SK-N-SH (cell line): ENCODE measurements at regions not wholly inside any gene's neighbourhood (a gene's known extent, or its start where the extent isn't known, plus 50 kb on each side); places are given as distances from the start of the nearest gene placed in this dataset.
"Not testable (repeated sequence)": the region's sequence is repeated elsewhere in the genome, so short reads cannot be mapped to it uniquely, and the experiment has no call there.

Experiments used
- CHD2 ChIP-seq: fragments of 150-350 bp; IDR thresholded peaks from 2 replicates; pipeline ENCODE4 v1.6.1; 2018; ENCODE audit warnings: low read length; ENCODE audit not compliant: partially characterized antibody
- GABPA ChIP-seq: IDR thresholded peaks from 2 replicates; pipeline ENCODE4 v1.4.0; 2012; ENCODE audit warnings: low read depth, mild to moderate bottlenecking
- MAX ChIP-seq: IDR thresholded peaks from 2 replicates; pipeline ENCODE4 v1.4.0; 2012; ENCODE audit warnings: low read depth
- MXI1 ChIP-seq: IDR thresholded peaks from 2 replicates; pipeline ENCODE4 v1.6.1; 2012; ENCODE audit warnings: mild to moderate bottlenecking, low read depth, low read length, improper control_type of control experiment
- NFIC ChIP-seq: IDR thresholded peaks from 2 replicates; pipeline ENCODE4 v1.4.0; 2012; ENCODE audit warnings: borderline replicate concordance
- REST ChIP-seq: IDR thresholded peaks from 2 replicates; pipeline ENCODE4 v1.6.1; 2012; ENCODE audit warnings: mild to moderate bottlenecking, low read depth, low read length, moderate library complexity
- RFX5 ChIP-seq: IDR thresholded peaks from 2 replicates; pipeline ENCODE4 v1.6.1; 2012; ENCODE audit warnings: mild to moderate bottlenecking, improper control_type of control experiment, low read length
- SIN3A ChIP-seq: IDR thresholded peaks from 2 replicates; pipeline ENCODE4 v1.6.1; 2012; ENCODE audit warnings: low read depth, mild to moderate bottlenecking, low read length, moderate library complexity, borderline replicate concordance
- TF ChIP-seq, protein P1 (sequence below): fragments of 200-600 bp; sonication (generic); IDR thresholded peaks from 2 replicates; pipeline ENCODE4 v1.6.1; 2017; ENCODE audit warnings: antibody characterized with exemption, mild to moderate bottlenecking, moderate library complexity

GRCh38 chr4:187915406-187915805 is 80.2 kb upstream of the ZFP42 start:
- TF ChIP-seq, protein P1, sequence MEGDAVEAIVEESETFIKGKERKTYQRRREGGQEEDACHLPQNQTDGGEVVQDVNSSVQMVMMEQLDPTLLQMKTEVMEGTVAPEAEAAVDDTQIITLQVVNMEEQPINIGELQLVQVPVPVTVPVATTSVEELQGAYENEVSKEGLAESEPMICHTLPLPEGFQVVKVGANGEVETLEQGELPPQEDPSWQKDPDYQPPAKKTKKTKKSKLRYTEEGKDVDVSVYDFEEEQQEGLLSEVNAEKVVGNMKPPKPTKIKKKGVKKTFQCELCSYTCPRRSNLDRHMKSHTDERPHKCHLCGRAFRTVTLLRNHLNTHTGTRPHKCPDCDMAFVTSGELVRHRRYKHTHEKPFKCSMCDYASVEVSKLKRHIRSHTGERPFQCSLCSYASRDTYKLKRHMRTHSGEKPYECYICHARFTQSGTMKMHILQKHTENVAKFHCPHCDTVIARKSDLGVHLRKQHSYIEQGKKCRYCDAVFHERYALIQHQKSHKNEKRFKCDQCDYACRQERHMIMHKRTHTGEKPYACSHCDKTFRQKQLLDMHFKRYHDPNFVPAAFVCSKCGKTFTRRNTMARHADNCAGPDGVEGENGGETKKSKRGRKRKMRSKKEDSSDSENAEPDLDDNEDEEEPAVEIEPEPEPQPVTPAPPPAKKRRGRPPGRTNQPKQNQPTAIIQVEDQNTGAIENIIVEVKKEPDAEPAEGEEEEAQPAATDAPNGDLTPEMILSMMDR = not testable (repeated sequence)
- not testable (repeated sequence) for TF ChIP-seq MAX, CHD2, RFX5, NFIC, SIN3A, MXI1, GABPA, REST
